ENCODE measurements at regions not wholly inside any gene's neighbourhood (a gene's known extent, or its start where the extent isn't known, plus 50 kb on each side); places are given as distances from the start of the nearest gene placed in this dataset.
"Not testable (repeated sequence)": the region's sequence is repeated elsewhere in the genome, so short reads cannot be mapped to it uniquely, and the experiment has no call there.

- DNase-seq (ENCODE audit: low read depth in 4 of 4, low spot score in 2 of 4): no peak
These were observed 579.1 kb downstream of the CCSER2 start for GRCh38 chr10:84907461-84908009.

GRCh38 chr10:84908491-84908890 lies 580.1 kb downstream of the CCSER2 start:
- DNase-seq (ENCODE audit: low read depth in 4 of 4, low spot score in 2 of 4): no peak

DNA sequence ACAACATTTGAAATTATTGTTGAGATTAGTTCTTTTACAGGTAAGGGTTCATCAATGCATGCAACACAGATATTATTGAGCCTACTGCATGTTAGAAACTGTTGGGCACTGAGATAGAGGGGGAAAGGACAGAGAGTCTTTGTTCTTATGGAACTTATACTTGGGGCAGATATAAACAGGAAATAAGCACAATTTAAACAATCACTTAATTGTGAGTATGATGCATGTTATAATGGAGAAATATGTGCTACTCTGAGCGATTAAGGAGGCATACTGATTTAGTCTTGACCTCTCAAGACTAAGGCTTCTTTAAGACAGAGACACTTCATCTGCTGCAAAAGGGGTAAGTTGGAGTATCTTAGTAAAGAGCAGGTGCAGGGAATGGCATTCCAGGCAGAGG lies 593.3 kb downstream of the CCSER2 start:
- DNase-seq (ENCODE audit: low read depth in 4 of 4, low spot score in 2 of 4): no peak

- DNase-seq (ENCODE audit: low read depth in 4 of 4, low spot score in 2 of 4): no peak
These were observed 595.7 kb downstream of the CCSER2 start for GRCh38 chr10:84924131-84924530.

GRCh38 chr10:84925495-84925894 lies 597.1 kb downstream of the CCSER2 start:
- no peak for DNase-seq (ENCODE audit: low read depth in 4 of 4, low spot score in 2 of 4)

GRCh38 chr10:84933402-84933801 lies 605.0 kb downstream of the CCSER2 start:
- no peak for DNase-seq (ENCODE audit: low read depth in 4 of 4, low spot score in 2 of 4)

- DNase-seq (ENCODE audit: low read depth in 4 of 4, low spot score in 2 of 4): no peak
These were observed 607.4 kb downstream of the CCSER2 start for GRCh38 chr10:84935772-84936171.

- no peak for DNase-seq (ENCODE audit: low read depth in 4 of 4, low spot score in 2 of 4)
These were observed 609.9 kb downstream of the CCSER2 start for GRCh38 chr10:84938117-84938905.

DNA sequence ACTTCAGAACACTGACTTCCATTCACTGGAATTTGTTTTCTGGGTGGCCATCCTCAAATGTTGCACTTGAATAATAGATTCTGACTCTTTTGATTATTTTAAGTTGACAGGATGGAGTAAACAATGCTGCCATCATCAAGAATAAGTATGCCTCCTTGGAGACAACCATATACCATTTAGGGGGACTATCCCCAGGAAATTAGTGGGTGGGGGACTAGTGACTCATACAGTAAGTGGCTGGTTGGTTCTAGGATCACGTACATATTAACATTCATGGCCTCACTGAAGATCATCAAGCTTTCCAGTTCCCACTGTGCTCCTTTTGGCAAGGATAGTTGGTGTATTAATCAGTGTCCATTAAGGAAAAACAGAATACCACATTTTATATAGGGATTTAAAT lies 615.2 kb downstream of the CCSER2 start:
- no peak for DNase-seq (ENCODE audit: low read depth in 4 of 4, low spot score in 2 of 4)

- no peak for DNase-seq (ENCODE audit: low read depth in 4 of 4, low spot score in 2 of 4)
These were observed 615.8 kb downstream of the CCSER2 start for GRCh38 chr10:84944187-84944586.

GRCh38 chr10:84945791-84946190 lies 617.4 kb downstream of the CCSER2 start:
- DNase-seq (ENCODE audit: low read depth in 4 of 4, low spot score in 2 of 4): no peak

- DNase-seq (ENCODE audit: low read depth in 4 of 4, low spot score in 2 of 4): no peak
These were observed 618.5 kb downstream of the CCSER2 start for GRCh38 chr10:84946904-84947303.

DNA sequence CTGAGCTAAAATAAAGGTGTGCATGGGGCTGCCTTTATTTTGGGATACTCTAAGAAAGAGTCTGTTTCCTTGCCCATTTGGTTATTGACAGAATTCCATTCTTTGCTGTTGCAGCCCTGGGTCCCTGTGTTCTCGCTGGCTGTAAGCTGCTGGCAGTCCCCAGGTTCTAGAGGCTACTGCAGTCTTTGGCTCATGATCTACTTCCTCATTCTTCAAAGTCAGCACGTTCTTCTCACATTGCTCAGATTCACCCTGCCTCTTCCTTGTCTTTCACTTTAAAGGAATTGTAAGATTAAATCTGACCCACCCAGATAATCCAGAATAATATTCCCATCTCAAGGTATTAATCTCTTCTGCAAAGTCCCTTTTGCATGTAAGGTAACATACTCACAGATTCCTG lies 620.3 kb downstream of the CCSER2 start:
- DNase-seq (ENCODE audit: low read depth in 4 of 4, low spot score in 2 of 4): no peak

GRCh38 chr10:84951616-84952015 lies 623.2 kb downstream of the CCSER2 start:
- DNase-seq (ENCODE audit: low read depth in 4 of 4, low spot score in 2 of 4): no peak

GRCh38 chr10:84957427-84957826 lies 629.0 kb downstream of the CCSER2 start:
- DNase-seq (ENCODE audit: low read depth in 4 of 4, low spot score in 2 of 4): no peak

- DNase-seq (ENCODE audit: low read depth in 4 of 4, low spot score in 2 of 4): no peak
These were observed 637.1 kb downstream of the CCSER2 start for GRCh38 chr10:84965468-84965867.

GRCh38 chr10:84966708-84967441 lies 638.5 kb downstream of the CCSER2 start:
- DNase-seq (ENCODE audit: low read depth in 4 of 4, low spot score in 2 of 4): no peak

DNA sequence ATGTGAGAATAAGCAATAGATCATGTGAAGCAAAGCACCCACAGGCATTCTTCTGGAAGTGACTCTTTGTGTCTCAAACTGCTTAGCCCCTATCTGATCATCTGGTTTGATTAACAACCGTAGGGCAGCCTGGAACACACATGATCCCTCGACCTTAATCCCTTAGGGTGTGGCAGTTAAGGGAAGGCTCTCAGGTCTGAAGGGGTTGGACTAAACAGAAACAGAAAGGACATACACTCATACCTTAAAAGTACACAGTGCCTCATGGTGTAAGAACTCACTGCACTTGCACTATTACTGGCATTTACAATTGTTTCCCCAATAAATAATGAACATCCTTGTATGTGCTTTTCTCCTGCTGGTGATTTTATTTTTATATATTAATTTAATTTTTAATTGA lies 640.9 kb downstream of the CCSER2 start:
- not testable (repeated sequence) for DNase-seq (ENCODE audit: low read depth in 4 of 4, low spot score in 2 of 4)

DNA sequence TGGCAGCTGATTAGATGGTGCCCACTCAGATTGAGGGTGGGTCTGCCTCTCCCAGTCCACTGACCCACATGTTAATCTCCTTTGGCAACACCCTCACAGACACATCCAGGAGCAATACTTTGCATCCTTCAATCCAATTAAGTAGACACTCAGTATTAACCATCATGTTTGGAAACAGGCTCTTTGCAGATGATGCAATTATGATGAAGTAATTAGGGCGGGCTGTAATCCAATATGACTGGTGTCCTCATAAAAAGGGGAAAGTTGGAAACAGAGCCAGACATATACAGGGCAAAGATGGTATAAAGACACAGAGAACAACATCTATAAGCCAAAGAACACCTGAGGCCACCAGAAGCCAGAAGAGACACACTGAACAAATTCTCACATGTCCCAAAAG lies 658.6 kb downstream of the CCSER2 start:
- no peak for DNase-seq (ENCODE audit: low read depth in 4 of 4, low spot score in 2 of 4)

GRCh38 chr10:84988011-84988410 lies 659.6 kb downstream of the CCSER2 start:
- no peak for DNase-seq (ENCODE audit: low read depth in 4 of 4, low spot score in 2 of 4)

- no peak for DNase-seq (ENCODE audit: low read depth in 4 of 4, low spot score in 2 of 4)
These were observed 662.3 kb downstream of the CCSER2 start for GRCh38 chr10:84990713-84991112.

GRCh38 chr10:84991301-84991700 lies 662.9 kb downstream of the CCSER2 start:
- no peak for DNase-seq (ENCODE audit: low read depth in 4 of 4, low spot score in 2 of 4)
